ENCODE measurements at regions not wholly inside any gene's neighbourhood (a gene's known extent, or its start where the extent isn't known, plus 50 kb on each side); places are given as distances from the start of the nearest gene placed in this dataset.

DNA sequence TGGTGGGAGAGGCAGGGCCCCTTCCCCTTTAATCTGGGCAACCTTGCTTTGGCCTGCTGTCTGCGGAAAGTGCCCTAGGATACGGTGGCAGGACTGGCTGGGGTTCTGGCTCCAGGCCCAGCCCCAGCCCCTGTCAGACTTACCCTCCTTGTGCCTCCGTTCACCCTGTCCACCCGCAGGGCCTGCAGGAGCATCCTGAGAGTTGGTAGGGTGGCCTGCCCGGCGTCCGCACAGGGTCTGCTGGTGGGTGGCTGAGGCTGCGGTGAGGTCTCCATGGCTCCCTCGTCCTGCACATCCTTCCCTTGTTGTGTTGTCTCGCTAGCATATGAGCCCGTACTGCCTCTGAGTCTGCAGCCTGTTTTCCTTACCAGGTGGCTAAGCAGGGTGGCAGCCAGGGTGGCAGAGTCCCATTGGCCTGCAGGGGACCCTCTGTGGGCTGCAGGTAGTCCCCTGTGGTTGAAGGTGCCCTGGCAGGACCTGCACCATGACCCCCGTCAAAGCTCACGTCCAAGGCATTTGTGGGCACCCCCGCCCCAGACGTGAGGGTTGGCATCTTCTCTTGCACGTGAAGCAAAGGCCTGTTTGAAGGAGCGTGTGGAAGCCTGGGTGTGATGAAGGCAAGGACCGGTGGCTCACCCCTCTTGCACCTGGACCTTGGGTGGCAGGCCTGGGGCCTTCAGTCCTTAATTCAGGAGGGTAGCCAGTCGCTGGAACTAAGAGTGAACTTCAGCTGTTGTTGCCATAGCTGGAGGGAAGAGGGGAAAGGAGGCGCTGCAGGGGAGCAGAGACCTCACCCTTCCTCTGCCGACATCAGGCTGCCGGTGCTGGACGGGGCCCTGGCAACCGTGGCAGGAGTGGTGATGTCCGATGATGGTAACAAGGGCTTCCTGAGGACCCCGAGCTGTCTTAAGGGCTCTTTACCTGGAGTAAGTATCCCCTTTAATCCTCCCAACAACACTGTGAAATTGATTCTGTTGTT lies 293.7 kb downstream of the SEC14L1 start:
- H3K9me3 ChIP-seq (ENCODE audit: insufficient read depth in 2 of 2, low read depth in 1 of 2, low read length in 1 of 2): no peaks in the 10 kb centered on the region
- H4K91ac ChIP-seq (replicated peaks; ENCODE audit: insufficient read length, low read length): no peak overlapping the region
- H3K79me1 ChIP-seq (ENCODE audit: low read depth, low read length): peaks cover 15% of the 10 kb centered on the region
- H3K23ac ChIP-seq (ENCODE audit: insufficient read length): no peak overlapping the region
- ChIA-PET CTCF (ENCODE audit: partially characterized antibody) (interaction anchor here (0.7 to 24.6 kb wide), 11 partner anchors 24 to 179 kb away, joined by 3 to 512 read pairs (median 3); no protein-coding TSS in a partner anchor), POLR2A (ENCODE audit: partially characterized antibody) (interaction anchor here (0.7 to 1.6 kb wide), 5 partner anchors 9 to 69 kb away, joined by 3 read pairs; no protein-coding TSS in a partner anchor)
- no peaks in the 10 kb centered on the region for H3K23me2 ChIP-seq (ENCODE audit: low read depth, low read length)
- H2AK5ac ChIP-seq (ENCODE audit: low read depth, low read length): no peak overlapping the region
- H4K8ac ChIP-seq (ENCODE audit: extremely low read depth, insufficient read depth, low read length): no peak overlapping the region
- H3K14ac ChIP-seq (ENCODE audit: insufficient read length): no peak overlapping the region
- WGBS, 2 experiments (ENCODE audit: extremely low coverage in 1 of 2, insufficient coverage in 1 of 2, insufficient read length in 1 of 2, insufficient replicate concordance in 2 of 2, low coverage in 1 of 2, low lambda C conversion rate in 2 of 2, missing lambda C conversion rate in 1 of 2): 92% methylated on average over 23 of the region's 26 CpGs; no CpG with 5 or more reads in 1 of the 2 experiments
- no peak overlapping the region for H2BK120ac ChIP-seq (replicated peaks; ENCODE audit: low read depth, low read length)
- no peak overlapping the region for H3K27ac ChIP-seq (ENCODE audit: low read depth, low read length)
- no peak overlapping the region for H2AFZ ChIP-seq (ENCODE audit: low read length)
- H3K27me3 ChIP-seq (replicated peaks in 1 of 4; ENCODE audit: control insufficient read depth in 3 of 4, extremely low read depth in 1 of 4, insufficient read depth in 3 of 4, low read length in 3 of 4): no peaks in the 10 kb centered on the region
- H3K9ac ChIP-seq (replicated peaks in 1 of 4; ENCODE audit: extremely low read depth in 1 of 4, low read depth in 3 of 4, low read length in 3 of 4): 0 out of 7 replicates have a peak overlapping the region, but pooled peaks of 1 of the 4 experiments have one; percentile 12
- peaks cover 0 to 62% (median 41%) of the 10 kb centered on the region in 4 experiments; a peak in 6 of 7 replicates for H3K4me1 ChIP-seq (replicated peaks in 1 of 4; ENCODE audit: control insufficient read depth in 3 of 4, insufficient read depth in 4 of 4, low read length in 3 of 4)
- no peak overlapping the region for H3K4ac ChIP-seq (replicated peaks; ENCODE audit: insufficient read length, low read depth, low read length)
- no peak overlapping the region for H3K4me2 ChIP-seq (ENCODE audit: insufficient read depth in 1 of 2, low read depth in 2 of 2, low read length in 2 of 2)
- no peak overlapping the region; the same call in 1 of the 2 replicates for H3K18ac ChIP-seq (ENCODE audit: extremely low read depth, low read length)
- H4K5ac ChIP-seq (ENCODE audit: insufficient read length, low read depth, low read length): no peak overlapping the region
- no peak overlapping the region for H2BK15ac ChIP-seq (ENCODE audit: low read length)
- H2BK12ac ChIP-seq (ENCODE audit: low read depth, low read length): no peak overlapping the region
- no peaks in the 10 kb centered on the region for H3K36me3 ChIP-seq (ENCODE audit: control insufficient read depth in 2 of 4, insufficient read depth in 4 of 4, low read length in 3 of 4)
- no peak overlapping the region for H2BK20ac ChIP-seq (ENCODE audit: low read length)
- peak overlapping the region; percentile 63 for H2BK5ac ChIP-seq (ENCODE audit: low read depth, low read length)
- H4K20me1 ChIP-seq (replicated peaks in 1 of 2; ENCODE audit: control insufficient read depth in 1 of 2, insufficient read depth in 2 of 2, low read length in 2 of 2): peaks cover 21 to 26% of the 10 kb centered on the region in 2 experiments
- no peak overlapping the region for H3K4me3 ChIP-seq (ENCODE audit: extremely low read depth in 1 of 4, insufficient read depth in 2 of 4, low read depth in 3 of 4, low read length in 4 of 4)
- no peak for FAIRE-seq
- peaks cover 0 to 76% of the 10 kb centered on the region in 2 experiments; a peak in 3 of 4 replicates for H3K79me2 ChIP-seq (ENCODE audit: control insufficient read depth in 1 of 2, insufficient read depth in 2 of 2, low read length in 2 of 2)
- no peak for DNase-seq (ENCODE audit: low read depth in 1 of 2, low spot score in 2 of 2)
- H3K56ac ChIP-seq (replicated peaks; ENCODE audit: insufficient read length, low read depth, low read length): peak overlapping the region; percentile 10
- TF ChIP-seq, protein P1, sequence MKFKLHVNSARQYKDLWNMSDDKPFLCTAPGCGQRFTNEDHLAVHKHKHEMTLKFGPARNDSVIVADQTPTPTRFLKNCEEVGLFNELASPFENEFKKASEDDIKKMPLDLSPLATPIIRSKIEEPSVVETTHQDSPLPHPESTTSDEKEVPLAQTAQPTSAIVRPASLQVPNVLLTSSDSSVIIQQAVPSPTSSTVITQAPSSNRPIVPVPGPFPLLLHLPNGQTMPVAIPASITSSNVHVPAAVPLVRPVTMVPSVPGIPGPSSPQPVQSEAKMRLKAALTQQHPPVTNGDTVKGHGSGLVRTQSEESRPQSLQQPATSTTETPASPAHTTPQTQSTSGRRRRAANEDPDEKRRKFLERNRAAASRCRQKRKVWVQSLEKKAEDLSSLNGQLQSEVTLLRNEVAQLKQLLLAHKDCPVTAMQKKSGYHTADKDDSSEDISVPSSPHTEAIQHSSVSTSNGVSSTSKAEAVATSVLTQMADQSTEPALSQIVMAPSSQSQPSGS (IDR thresholded peaks at IDR 0.05; ENCODE audit: low read length): no peak
- TF ChIP-seq SIX5 (IDR thresholded peaks at IDR 0.05; ENCODE audit: low read depth, low read length) (no peak), CBX5 (IDR thresholded peaks at IDR 0.05; ENCODE audit: low read depth, low read length) (no peak), RXRA (IDR thresholded peaks at IDR 0.05; ENCODE audit: insufficient read depth, low read depth, low read length) (no peak), FOSL1 (IDR thresholded peaks at IDR 0.05; ENCODE audit: insufficient read depth, low read depth, low read length) (no peak), TEAD4 (IDR thresholded peaks at IDR 0.05; ENCODE audit: low read depth, low read length) (no peak), EGR1 (IDR thresholded peaks at IDR 0.05; ENCODE audit: borderline replicate concordance, low read depth, low read length) (no peak), EP300 (IDR thresholded peaks at IDR 0.05; ENCODE audit: borderline replicate concordance in 1 of 2, low read depth in 2 of 2, low read length in 2 of 2) (no peak), POLR2A (IDR thresholded peaks at IDR 0.05; ENCODE audit: control extremely low read depth in 1 of 2, low read depth in 2 of 2, low read length in 2 of 2) (no peak)
